Activated gamma-delta T cell (primary cell): ENCODE measurements at regions not wholly inside any gene's neighbourhood (a gene's known extent, or its start where the extent isn't known, plus 50 kb on each side); places are given as distances from the start of the nearest gene placed in this dataset.

Source experiments
- DNase-seq: peaks from one replicate; lab custom pipeline; 2025; lab: John Stamatoyannopoulos, UW

- DNase-seq, result no peak
Observed at GRCh38 chr3:146838221-146838620, 233.1 kb upstream of the PLSCR5 start.

GRCh38 chr3:146834917-146835316 is 229.8 kb upstream of the PLSCR5 start:
- no peak for DNase-seq

- DNase-seq, result no peak
Observed at GRCh38 chr3:146832857-146833458, 227.8 kb upstream of the PLSCR5 start.

- no peak for DNase-seq
Observed at GRCh38 chr3:146831659-146832058, 226.5 kb upstream of the PLSCR5 start.

- no peak for DNase-seq
Observed at GRCh38 chr3:146830231-146830630, 225.1 kb upstream of the PLSCR5 start.

- no peak for DNase-seq
Observed at GRCh38 chr3:146827836-146828235, 222.7 kb upstream of the PLSCR5 start.

- DNase-seq, result no peak
Observed at GRCh38 chr3:146823622-146824021, 218.5 kb upstream of the PLSCR5 start.

- DNase-seq, result no peak
Observed at GRCh38 chr3:146818866-146819265, 213.7 kb upstream of the PLSCR5 start.

GRCh38 chr3:146818301-146818700 is 213.2 kb upstream of the PLSCR5 start:
- no peak for DNase-seq

GRCh38 chr3:146817704-146818103 is 212.6 kb upstream of the PLSCR5 start:
- DNase-seq, result no peak

GRCh38 chr3:146814601-146815315 is 209.6 kb upstream of the PLSCR5 start:
- DNase-seq, result no peak

- DNase-seq, result no peak
Observed at GRCh38 chr3:146813496-146813895, 208.3 kb upstream of the PLSCR5 start.

GRCh38 chr3:146803745-146804144 is 198.6 kb upstream of the PLSCR5 start:
- DNase-seq, result no peak

- no peak for DNase-seq
Observed at GRCh38 chr3:146801492-146801891, 196.3 kb upstream of the PLSCR5 start.

- DNase-seq, result no peak
Observed at GRCh38 chr3:146800484-146800883, 195.3 kb upstream of the PLSCR5 start.

- no peak for DNase-seq
Observed at GRCh38 chr3:146796078-146796477, 190.9 kb upstream of the PLSCR5 start.

- no peak for DNase-seq
Observed at GRCh38 chr3:146783446-146783845, 178.3 kb upstream of the PLSCR5 start.

- DNase-seq, result no peak
Observed at GRCh38 chr3:146781606-146782005, 176.5 kb upstream of the PLSCR5 start.

- DNase-seq, result no peak
Observed at GRCh38 chr3:146781059-146781458, 175.9 kb upstream of the PLSCR5 start.

GRCh38 chr3:146780251-146780650 is 175.1 kb upstream of the PLSCR5 start:
- no peak for DNase-seq

- DNase-seq, result no peak
Observed at GRCh38 chr3:146777941-146778340, 172.8 kb upstream of the PLSCR5 start.

- peak; percentile 8 for DNase-seq
Observed at GRCh38 chr3:146772211-146772743, 167.1 kb upstream of the PLSCR5 start.

GRCh38 chr3:146770881-146771280 is 165.7 kb upstream of the PLSCR5 start:
- no peak for DNase-seq

- no peak for DNase-seq
Observed at GRCh38 chr3:146770301-146770700, 165.2 kb upstream of the PLSCR5 start.
